Astrocyte (in vitro differentiated cells and primary cell): ENCODE measurements at regions not wholly inside any gene's neighbourhood (a gene's known extent, or its start where the extent isn't known, plus 50 kb on each side); places are given as distances from the start of the nearest gene placed in this dataset.

Experiments used
- DNase-seq: peaks from one replicate; pipeline ENCODE4 v3.0.0-alpha.2; 2010; ENCODE audit warnings: low read depth
- FAIRE-seq: peaks from 2 replicates; lab custom pipeline; 2011; peaks lifted over from hg19 to GRCh38; lab: Jason Lieb, UNC
- H2AFZ ChIP-seq: 2 replicates; pipeline ENCODE4 v1.6.0; 2012; ENCODE audit warnings: low read depth, low read length, inconsistent platforms
- H3K27ac ChIP-seq: 2 replicates; pipeline ENCODE4 v1.5.1; 2011; ENCODE audit warnings: low read depth, low read length, inconsistent platforms
- H3K27me3 ChIP-seq: 2 replicates; pipeline ENCODE4 v1.6.0; 2011; ENCODE audit warnings: low read length, inconsistent platforms; ENCODE audit not compliant: insufficient read depth
- H3K36me3 ChIP-seq: 2 replicates; pipeline ENCODE4 v1.5.1; 2011; ENCODE audit warnings: low read length, inconsistent platforms; ENCODE audit not compliant: insufficient read depth
- H3K4me1 ChIP-seq: 2 replicates; pipeline ENCODE4 v1.5.1; 2011; ENCODE audit warnings: low read length, inconsistent platforms; ENCODE audit not compliant: insufficient read depth
- H3K4me2 ChIP-seq: 2 replicates; pipeline ENCODE4 v1.6.0; 2012; ENCODE audit warnings: low read length, inconsistent platforms
- H3K4me3 ChIP-seq: 2 replicates; pipeline ENCODE4 v1.5.1; 2011; ENCODE audit warnings: low read depth, mild to moderate bottlenecking, low read length, inconsistent platforms; ENCODE audit not compliant: insufficient read depth
- H3K79me2 ChIP-seq: 2 replicates; pipeline ENCODE4 v1.6.0; 2012; ENCODE audit warnings: mild to moderate bottlenecking, low read length, inconsistent platforms; ENCODE audit not compliant: insufficient read depth
- H3K9ac ChIP-seq: 2 replicates; pipeline ENCODE4 v1.6.0; 2012; ENCODE audit warnings: mild to moderate bottlenecking, low read length, inconsistent platforms
- H3K9me3 ChIP-seq: 2 replicates; pipeline ENCODE4 v1.5.1; 2012; ENCODE audit warnings: low read depth, mild to moderate bottlenecking, low read length, inconsistent platforms; ENCODE audit not compliant: insufficient read depth
- H4K20me1 ChIP-seq: 2 replicates; pipeline ENCODE4 v1.6.0; 2012; ENCODE audit warnings: low read length, inconsistent platforms; ENCODE audit not compliant: insufficient read depth
- H3K27ac Mint-ChIP-seq: one replicate; pipeline ENCODE4 v1.8.0; 2021; ENCODE audit warnings: mild to moderate bottlenecking, mixed read lengths; ENCODE audit not compliant: unreplicated experiment
- H3K27me3 Mint-ChIP-seq: one replicate; pipeline ENCODE4 v1.8.0; 2021; ENCODE audit warnings: low read depth, mixed read lengths; ENCODE audit not compliant: unreplicated experiment
- H3K36me3 Mint-ChIP-seq: one replicate; pipeline ENCODE4 v1.8.0; 2021; ENCODE audit warnings: low read depth, mixed read lengths; ENCODE audit not compliant: unreplicated experiment
- H3K4me1 Mint-ChIP-seq: one replicate; pipeline ENCODE4 v1.8.0; 2021; ENCODE audit warnings: low read depth, mixed read lengths; ENCODE audit not compliant: unreplicated experiment
- H3K4me3 Mint-ChIP-seq: one replicate; pipeline ENCODE4 v1.8.0; 2021; ENCODE audit warnings: mild to moderate bottlenecking, moderate library complexity, mixed read lengths; ENCODE audit not compliant: unreplicated experiment
- H3K9me3 Mint-ChIP-seq: one replicate; pipeline ENCODE4 v1.8.0; 2021; ENCODE audit warnings: mild to moderate bottlenecking, mixed read lengths; ENCODE audit not compliant: unreplicated experiment
- EZH2 ChIP-seq: IDR thresholded peaks from 2 replicates; pipeline ENCODE4 v1.6.1; 2012; ENCODE audit warnings: mild to moderate bottlenecking, low read length, inconsistent platforms; ENCODE audit not compliant: insufficient read depth
- TF ChIP-seq, protein P1 (sequence below): IDR thresholded peaks from 2 replicates; pipeline ENCODE4 v1.5.1; 2011; ENCODE audit warnings: low read depth, mild to moderate bottlenecking, inconsistent platforms, low read length, moderate library complexity; ENCODE audit not compliant: insufficient read depth

DNA sequence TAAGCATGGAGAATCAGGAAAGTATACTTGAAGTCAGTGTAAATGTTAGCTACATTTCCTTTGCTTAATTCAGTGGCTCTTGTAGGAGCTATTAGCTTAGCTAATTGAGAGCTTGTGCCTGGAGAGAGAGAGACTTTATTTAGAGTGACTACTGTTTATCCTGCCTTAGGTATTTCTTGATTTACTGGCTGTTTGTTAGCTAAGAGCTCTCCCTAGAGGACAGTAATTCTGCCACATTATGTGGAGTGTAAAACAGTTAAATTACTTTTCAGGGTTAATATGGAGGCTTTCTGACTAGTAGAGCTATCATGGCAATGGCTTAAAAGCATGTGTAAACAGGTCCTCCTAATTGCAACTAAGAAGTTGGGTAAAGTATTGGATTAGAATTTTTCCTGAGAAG is 306.5 kb upstream of the TECRL start:
- Histone ChIP-seq H3K27ac (no peak overlapping the region), H3K27me3 (no peaks in the 10 kb centered on the region), H3K79me2 (no peaks in the 10 kb centered on the region), H4K20me1 (no peaks in the 10 kb centered on the region), H2AFZ (no peak overlapping the region), H3K4me1 (no peaks in the 10 kb centered on the region), H3K36me3 (no peaks in the 10 kb centered on the region), H3K4me2 (no peak overlapping the region), H3K9me3 (no peaks in the 10 kb centered on the region), H3K4me3 (no peak overlapping the region), H3K9ac (no peak overlapping the region)
- H3K4me1 Mint-ChIP-seq: no peaks in the 10 kb centered on the region
- H3K27me3 Mint-ChIP-seq: no peaks in the 10 kb centered on the region
- no peak for DNase-seq
- no peaks in the 10 kb centered on the region for H3K9me3 Mint-ChIP-seq
- H3K36me3 Mint-ChIP-seq: no peaks in the 10 kb centered on the region
- FAIRE-seq: no peak
- TF ChIP-seq, protein P1, sequence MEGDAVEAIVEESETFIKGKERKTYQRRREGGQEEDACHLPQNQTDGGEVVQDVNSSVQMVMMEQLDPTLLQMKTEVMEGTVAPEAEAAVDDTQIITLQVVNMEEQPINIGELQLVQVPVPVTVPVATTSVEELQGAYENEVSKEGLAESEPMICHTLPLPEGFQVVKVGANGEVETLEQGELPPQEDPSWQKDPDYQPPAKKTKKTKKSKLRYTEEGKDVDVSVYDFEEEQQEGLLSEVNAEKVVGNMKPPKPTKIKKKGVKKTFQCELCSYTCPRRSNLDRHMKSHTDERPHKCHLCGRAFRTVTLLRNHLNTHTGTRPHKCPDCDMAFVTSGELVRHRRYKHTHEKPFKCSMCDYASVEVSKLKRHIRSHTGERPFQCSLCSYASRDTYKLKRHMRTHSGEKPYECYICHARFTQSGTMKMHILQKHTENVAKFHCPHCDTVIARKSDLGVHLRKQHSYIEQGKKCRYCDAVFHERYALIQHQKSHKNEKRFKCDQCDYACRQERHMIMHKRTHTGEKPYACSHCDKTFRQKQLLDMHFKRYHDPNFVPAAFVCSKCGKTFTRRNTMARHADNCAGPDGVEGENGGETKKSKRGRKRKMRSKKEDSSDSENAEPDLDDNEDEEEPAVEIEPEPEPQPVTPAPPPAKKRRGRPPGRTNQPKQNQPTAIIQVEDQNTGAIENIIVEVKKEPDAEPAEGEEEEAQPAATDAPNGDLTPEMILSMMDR: no peak
- TF ChIP-seq EZH2: no peak
- H3K27ac Mint-ChIP-seq: no peak overlapping the region
- H3K4me3 Mint-ChIP-seq: no peak overlapping the region

DNA sequence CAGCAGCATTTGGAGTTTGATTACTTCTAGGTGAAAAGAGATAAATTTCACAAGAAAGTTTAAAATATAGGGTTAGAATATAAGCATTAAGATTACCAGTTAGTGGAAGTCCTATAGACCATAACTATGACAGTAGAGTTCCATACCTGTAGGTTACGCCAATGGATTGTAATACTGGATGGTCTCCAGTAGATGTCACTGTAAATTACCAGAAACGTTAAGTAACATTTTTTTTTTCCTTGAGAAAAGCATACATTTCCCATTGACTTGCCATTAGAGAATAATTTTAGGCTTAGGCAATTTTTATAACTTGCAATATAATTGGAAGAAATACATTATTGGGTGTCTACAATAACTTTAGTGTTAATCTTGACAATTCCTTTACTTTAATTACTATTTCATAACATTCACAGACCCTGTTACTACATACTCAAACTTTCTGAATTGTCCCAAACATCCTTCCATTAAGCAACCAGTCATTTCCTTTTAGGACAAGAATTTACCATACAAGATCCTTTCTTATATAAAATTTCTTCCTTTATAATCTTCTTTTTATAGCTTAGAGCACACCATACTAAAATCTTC is 304.1 kb upstream of the TECRL start:
- Mint-ChIP-seq H3K36me3 (no peaks in the 10 kb centered on the region), H3K4me3 (no peak overlapping the region), H3K9me3 (no peaks in the 10 kb centered on the region), H3K4me1 (no peaks in the 10 kb centered on the region), H3K27me3 (no peaks in the 10 kb centered on the region), H3K27ac (no peak overlapping the region)
- TF ChIP-seq, protein P1: peak; percentile 59
- no peak for TF ChIP-seq EZH2
- Histone ChIP-seq H3K27ac (no peak overlapping the region), H2AFZ (no peak overlapping the region), H3K36me3 (no peaks in the 10 kb centered on the region), H3K9ac (no peak overlapping the region), H3K4me2 (no peak overlapping the region), H3K79me2 (no peaks in the 10 kb centered on the region), H3K9me3 (no peaks in the 10 kb centered on the region), H3K4me1 (no peaks in the 10 kb centered on the region), H3K27me3 (no peaks in the 10 kb centered on the region), H4K20me1 (no peaks in the 10 kb centered on the region), H3K4me3 (no peak overlapping the region)
- FAIRE-seq (no peak), DNase-seq (peak; percentile 19)

DNA sequence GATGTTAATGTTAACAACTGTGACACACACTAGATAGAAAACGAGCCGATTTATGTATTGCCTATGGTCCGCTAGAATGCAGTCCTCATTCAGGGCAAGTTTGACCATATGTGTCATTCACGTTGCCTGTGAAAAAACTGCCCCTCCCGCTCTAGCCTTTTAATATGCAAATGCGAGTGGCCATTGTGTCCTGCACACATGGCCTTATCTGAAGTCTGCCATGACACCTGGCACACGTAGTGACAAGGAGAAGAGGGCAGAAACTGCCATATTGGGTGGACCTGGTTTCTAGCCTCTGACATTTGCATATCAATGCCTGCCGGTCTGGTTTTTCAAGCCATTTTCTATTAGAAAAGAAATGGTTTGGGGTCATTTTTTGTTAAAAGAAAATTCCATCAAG is 303.3 kb upstream of the TECRL start:
- TF ChIP-seq EZH2: no peak
- TF ChIP-seq, protein P1: no peak
- Histone ChIP-seq H3K27me3 (no peaks in the 10 kb centered on the region), H3K36me3 (no peaks in the 10 kb centered on the region), H3K27ac (no peak overlapping the region), H3K9ac (no peak overlapping the region), H4K20me1 (no peaks in the 10 kb centered on the region), H3K4me2 (no peak overlapping the region), H3K4me1 (no peaks in the 10 kb centered on the region), H3K9me3 (no peaks in the 10 kb centered on the region), H3K4me3 (no peak overlapping the region), H3K79me2 (no peaks in the 10 kb centered on the region), H2AFZ (no peak overlapping the region)
- no peaks in the 10 kb centered on the region for H3K27me3 Mint-ChIP-seq
- DNase-seq (no peak), FAIRE-seq (no peak)
- H3K4me1 Mint-ChIP-seq: no peaks in the 10 kb centered on the region
- no peaks in the 10 kb centered on the region for H3K9me3 Mint-ChIP-seq
- H3K27ac Mint-ChIP-seq: no peak overlapping the region
- no peaks in the 10 kb centered on the region for H3K36me3 Mint-ChIP-seq
- H3K4me3 Mint-ChIP-seq: no peak overlapping the region
